Caco-2 (cell line): ENCODE measurements at regions not wholly inside any gene's neighbourhood (a gene's known extent, or its start where the extent isn't known, plus 50 kb on each side); places are given as distances from the start of the nearest gene placed in this dataset.

Source experiments
- BruUV-seq: library from RNA; stranded (reverse); fragments of 400-500 nt; replicated peaks from 2 replicates; lab custom pipeline; 2021; lab: Mats Ljungman, UMichigan
- CTCF ChIA-PET: fragments of 300-600 bp; sonication (Branson Sonifier 250); formaldehyde crosslinking; loops from one replicate; lab custom pipeline; 2022; ENCODE audit warnings: antibody characterized with exemption; lab: Charles Lee
- POLR2A ChIA-PET: fragments of 300-600 bp; sonication (Branson Sonifier 250); formaldehyde crosslinking; loops from one replicate; lab custom pipeline; 2022; ENCODE audit warnings: antibody characterized with exemption; lab: Charles Lee
- DNase-seq, 2 experiments: peaks; one replicate each; pipeline versions ENCODE4 v3.0.0 to v3.0.0-alpha.2; 2020 to 2022
- H3K27me3 ChIP-seq: replicated peaks from 2 replicates; pipeline ENCODE4 v1.6.0; 2011; ENCODE audit warnings: low read length; ENCODE audit not compliant: control insufficient read depth, insufficient read depth
- H3K36me3 ChIP-seq: 2 replicates; pipeline ENCODE4 v1.5.1; 2011; ENCODE audit warnings: low read length; ENCODE audit not compliant: control insufficient read depth, insufficient read depth
- H3K4me1 ChIP-seq: fragments of 250-450 bp; sonication (Bioruptor Pico); 2 replicates; pipeline ENCODE4 v1.5.1; 2020; ENCODE audit warnings: mild to moderate bottlenecking
- H3K4me3 ChIP-seq: 2 replicates; pipeline ENCODE4 v1.5.1; 2011; ENCODE audit warnings: low read depth, mild to moderate bottlenecking, control low read depth, low read length
- H3K9me3 ChIP-seq: fragments of 250-450 bp; sonication (Bioruptor Pico); 2 replicates; pipeline ENCODE4 v1.5.1; 2020; ENCODE audit warnings: mild to moderate bottlenecking, moderate library complexity
- H3K27ac Mint-ChIP-seq: one replicate; pipeline ENCODE4 v1.8.0; 2022; ENCODE audit warnings: mixed read lengths; ENCODE audit not compliant: unreplicated experiment
- H3K27me3 Mint-ChIP-seq: one replicate; pipeline ENCODE4 v1.8.0; 2022; ENCODE audit warnings: mixed read lengths; ENCODE audit not compliant: insufficient read depth, unreplicated experiment
- H3K36me3 Mint-ChIP-seq: one replicate; pipeline ENCODE4 v1.8.0; 2022; ENCODE audit warnings: mild to moderate bottlenecking, mixed read lengths; ENCODE audit not compliant: insufficient read depth, unreplicated experiment
- H3K4me1 Mint-ChIP-seq: one replicate; pipeline ENCODE4 v1.8.0; 2022; ENCODE audit warnings: low read depth, mixed read lengths; ENCODE audit not compliant: unreplicated experiment
- H3K4me3 Mint-ChIP-seq: one replicate; pipeline ENCODE4 v1.8.0; 2022; ENCODE audit warnings: mild to moderate bottlenecking, moderate library complexity, mixed read lengths; ENCODE audit not compliant: unreplicated experiment
- H3K9me3 Mint-ChIP-seq: one replicate; pipeline ENCODE4 v1.8.0; 2022; ENCODE audit warnings: mixed read lengths; ENCODE audit not compliant: unreplicated experiment
- intact Hi-C: fragments of 100-400 bp; cut with micrococcal nuclease; formaldehyde crosslinking; loops from one replicate; pipeline ENCODE4 v1.10.0; 2022; ENCODE audit not compliant: unreplicated experiment
- TF ChIP-seq, protein P1 (sequence below), 2 experiments: fragments of 200-600 bp in 1 of 2; IDR thresholded peaks; 1 replicate in 1 of 2; 2 replicates in 1 of 2; pipeline versions ENCODE4 v1.5.1 to v1.8.0; 2011 to 2022; ENCODE audit warnings: antibody characterized with exemption in 1 of 2, control low read depth in 1 of 2, inconsistent platforms in 1 of 2, low read depth in 1 of 2, low read length in 1 of 2, mild to moderate bottlenecking in 1 of 2, moderate library complexity in 1 of 2; ENCODE audit not compliant: insufficient read depth in 1 of 2, severe bottlenecking in 1 of 2, unreplicated experiment in 1 of 2

DNA sequence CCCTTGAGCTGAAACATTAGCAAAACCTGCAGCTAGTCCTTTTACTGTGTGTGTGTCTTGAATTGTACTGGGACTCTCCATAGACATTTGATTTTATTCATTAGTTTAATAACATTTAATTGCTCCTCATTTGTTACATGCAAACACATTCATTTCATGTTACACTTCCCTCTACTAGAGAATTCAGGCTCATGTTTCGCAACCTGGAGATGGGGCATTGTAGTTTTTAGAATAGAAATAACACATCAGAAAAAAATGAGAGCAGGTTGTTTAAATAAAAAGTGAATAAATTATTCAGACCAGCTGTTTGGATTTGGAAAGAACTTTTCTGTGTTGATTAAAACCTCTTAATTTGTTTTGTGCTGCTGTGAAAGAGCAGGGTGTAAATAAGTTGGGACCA, 243.9 kb downstream of the ETV1 start:
- intact Hi-C loops: loop anchor here (10.0 kb wide), 1 partner anchor 1071 kb away; no protein-coding TSS in a partner anchor
- H3K36me3 Mint-ChIP-seq: no peaks in the 10 kb centered on the region
- H3K27ac Mint-ChIP-seq: no peak overlapping the region
- H3K27me3 Mint-ChIP-seq: no peaks in the 10 kb centered on the region
- TF ChIP-seq, protein P1, sequence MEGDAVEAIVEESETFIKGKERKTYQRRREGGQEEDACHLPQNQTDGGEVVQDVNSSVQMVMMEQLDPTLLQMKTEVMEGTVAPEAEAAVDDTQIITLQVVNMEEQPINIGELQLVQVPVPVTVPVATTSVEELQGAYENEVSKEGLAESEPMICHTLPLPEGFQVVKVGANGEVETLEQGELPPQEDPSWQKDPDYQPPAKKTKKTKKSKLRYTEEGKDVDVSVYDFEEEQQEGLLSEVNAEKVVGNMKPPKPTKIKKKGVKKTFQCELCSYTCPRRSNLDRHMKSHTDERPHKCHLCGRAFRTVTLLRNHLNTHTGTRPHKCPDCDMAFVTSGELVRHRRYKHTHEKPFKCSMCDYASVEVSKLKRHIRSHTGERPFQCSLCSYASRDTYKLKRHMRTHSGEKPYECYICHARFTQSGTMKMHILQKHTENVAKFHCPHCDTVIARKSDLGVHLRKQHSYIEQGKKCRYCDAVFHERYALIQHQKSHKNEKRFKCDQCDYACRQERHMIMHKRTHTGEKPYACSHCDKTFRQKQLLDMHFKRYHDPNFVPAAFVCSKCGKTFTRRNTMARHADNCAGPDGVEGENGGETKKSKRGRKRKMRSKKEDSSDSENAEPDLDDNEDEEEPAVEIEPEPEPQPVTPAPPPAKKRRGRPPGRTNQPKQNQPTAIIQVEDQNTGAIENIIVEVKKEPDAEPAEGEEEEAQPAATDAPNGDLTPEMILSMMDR (IDR thresholded peaks at IDR 0.05; ENCODE audit: insufficient read depth in 1 of 2, low read depth in 1 of 2, low read length in 1 of 2, severe bottlenecking in 1 of 2, unreplicated experiment in 1 of 2): no peak
- no TSS peak for BruUV-seq
- peaks cover 12% of the 10 kb centered on the region; the same call in 1 of the 2 replicates for H3K4me1 ChIP-seq
- no peaks in the 10 kb centered on the region for H3K9me3 ChIP-seq
- ChIA-PET CTCF (no interaction called here), POLR2A (no interaction called here)
- no peaks in the 10 kb centered on the region for H3K9me3 Mint-ChIP-seq
- no peaks in the 10 kb centered on the region for H3K27me3 ChIP-seq
- no peak for DNase-seq
- no peak overlapping the region for H3K4me3 Mint-ChIP-seq
- H3K4me1 Mint-ChIP-seq: peaks cover 6% of the 10 kb centered on the region
- no peaks in the 10 kb centered on the region for H3K36me3 ChIP-seq
- no peak overlapping the region for H3K4me3 ChIP-seq

DNA sequence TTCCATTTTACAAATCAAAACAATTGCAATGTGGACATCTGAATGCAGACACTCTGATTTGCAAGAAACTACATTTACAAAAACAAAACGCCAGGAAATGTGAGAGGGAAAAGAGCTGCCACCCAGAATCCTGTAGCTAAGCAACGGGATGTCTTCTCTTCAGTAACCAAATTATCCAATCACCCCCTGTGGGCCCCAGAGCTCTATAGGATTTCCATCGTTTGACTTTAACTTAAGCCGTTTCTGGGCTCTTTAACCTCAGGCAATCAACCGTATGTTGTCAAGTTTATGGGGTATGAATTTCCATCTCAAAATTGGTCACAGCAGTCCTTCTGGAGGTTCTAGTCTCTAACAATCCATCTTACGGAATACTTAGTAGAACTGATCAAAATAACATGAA, 240.5 kb downstream of the ETV1 start:
- Mint-ChIP-seq H3K27ac (no peak overlapping the region), H3K36me3 (no peaks in the 10 kb centered on the region), H3K4me3 (no peak overlapping the region), H3K4me1 (no peaks in the 10 kb centered on the region), H3K27me3 (no peaks in the 10 kb centered on the region), H3K9me3 (no peaks in the 10 kb centered on the region)
- no peaks in the 10 kb centered on the region for H3K9me3 ChIP-seq
- TF ChIP-seq, protein P1 (IDR thresholded peaks at IDR 0.05; ENCODE audit: insufficient read depth in 1 of 2, low read depth in 1 of 2, low read length in 1 of 2, severe bottlenecking in 1 of 2, unreplicated experiment in 1 of 2): no peak
- CTCF ChIA-PET: no interaction called here
- no peak overlapping the region for H3K4me3 ChIP-seq
- no peaks in the 10 kb centered on the region for H3K4me1 ChIP-seq
- no TSS peak for BruUV-seq
- POLR2A ChIA-PET: no interaction called here
- H3K27me3 ChIP-seq: no peaks in the 10 kb centered on the region
- no peak for DNase-seq
- intact Hi-C loops: loop anchor here (10.0 kb wide), 1 partner anchor 1074 kb away; no protein-coding TSS in a partner anchor
- no peaks in the 10 kb centered on the region for H3K36me3 ChIP-seq

DNA sequence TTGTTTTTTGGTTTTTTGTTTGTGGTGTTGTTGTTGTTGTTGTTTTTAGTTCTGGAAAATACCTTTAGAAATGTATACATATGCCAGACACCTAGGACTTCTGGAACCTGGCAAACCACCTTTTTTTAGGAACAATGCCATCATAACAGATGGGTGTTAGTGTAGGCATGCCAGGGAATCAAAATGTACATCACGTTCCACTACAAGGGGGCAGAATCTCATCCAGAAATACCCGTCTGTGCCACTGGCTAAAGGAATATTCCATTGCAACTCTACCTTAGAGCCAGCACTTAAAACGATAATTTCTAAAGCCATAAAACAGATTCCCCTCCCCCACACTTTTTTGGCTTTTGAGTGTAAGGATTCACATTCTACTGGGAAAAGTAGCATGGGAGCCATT, 239.8 kb downstream of the ETV1 start:
- CTCF ChIA-PET: no interaction called here
- H3K4me3 Mint-ChIP-seq: no peak overlapping the region

More for the DNA sequence above, 239.8 kb downstream of the ETV1 start:
- intact Hi-C loops: loop anchor here (10.0 kb wide), 1 partner anchor 1075 kb away; no protein-coding TSS in a partner anchor
- TF ChIP-seq, protein P1 (IDR thresholded peaks at IDR 0.05; ENCODE audit: insufficient read depth in 1 of 2, low read depth in 1 of 2, low read length in 1 of 2, severe bottlenecking in 1 of 2, unreplicated experiment in 1 of 2): no peak
- Mint-ChIP-seq H3K27ac (no peak overlapping the region), H3K36me3 (no peaks in the 10 kb centered on the region), H3K27me3 (no peaks in the 10 kb centered on the region), H3K4me1 (no peaks in the 10 kb centered on the region), H3K9me3 (no peaks in the 10 kb centered on the region)
- H3K4me3 ChIP-seq: no peak overlapping the region
- H3K9me3 ChIP-seq: no peaks in the 10 kb centered on the region
- no peaks in the 10 kb centered on the region for H3K36me3 ChIP-seq
- POLR2A ChIA-PET: no interaction called here
- no peak for DNase-seq
- no peaks in the 10 kb centered on the region for H3K27me3 ChIP-seq
- no TSS peak for BruUV-seq
- H3K4me1 ChIP-seq: no peaks in the 10 kb centered on the region
